ENCODE measurements at regions not wholly inside any gene's neighbourhood (a gene's known extent, or its start where the extent isn't known, plus 50 kb on each side); places are given as distances from the start of the nearest gene placed in this dataset.

GRCh38 chr11:105192115-105192514, 52.5 kb upstream of the CARD18 start:
- no peak for DNase-seq (ENCODE audit: low read depth)
- no peak overlapping the region for H3K4me3 ChIP-seq (ENCODE audit: low read length)
- TF ChIP-seq CTCF (conservative IDR thresholded peaks at IDR 0.05; ENCODE audit: low read depth, low read length) = no peak

- H3K4me3 ChIP-seq (ENCODE audit: low read length) = no peak overlapping the region
- no peak for TF ChIP-seq CTCF (conservative IDR thresholded peaks at IDR 0.05; ENCODE audit: low read depth, low read length)
- no peak for DNase-seq (ENCODE audit: low read depth)
These were observed 50.0 kb upstream of the CARD18 start for GRCh38 chr11:105189581-105189980.

Measured in retinal pigment epithelial cell (primary cell).